Panc1 (cell line): ENCODE measurements at regions not wholly inside any gene's neighbourhood (a gene's known extent, or its start where the extent isn't known, plus 50 kb on each side); places are given as distances from the start of the nearest gene placed in this dataset.

ENCODE experiments used
- CTCF ChIP-seq: fragments of 450-650 bp; IDR thresholded peaks from 2 replicates; pipeline ENCODE4 v1.5.1; 2017; ENCODE audit warnings: mild to moderate bottlenecking
- REST ChIP-seq, 2 experiments: IDR thresholded peaks; 2 replicates each; pipeline ENCODE4 v1.6.1; 2011 to 2012; ENCODE audit warnings: low read depth in 2 of 2, control low read depth in 1 of 2, low read length in 1 of 2, mild to moderate bottlenecking in 1 of 2, moderate library complexity in 1 of 2; ENCODE audit not compliant: insufficient read depth in 1 of 2
- SIN3A ChIP-seq: IDR thresholded peaks from 2 replicates; pipeline ENCODE4 v1.6.1; 2012; ENCODE audit warnings: low read depth, mild to moderate bottlenecking, low read length, moderate library complexity, borderline replicate concordance; ENCODE audit not compliant: insufficient read depth

- TF ChIP-seq CTCF (no peak), SIN3A (no peak), REST (IDR thresholded peaks at IDR 0.05; ENCODE audit: insufficient read depth in 1 of 2, low read depth in 2 of 2, low read length in 1 of 2) (no peak)
These were observed 329.0 kb downstream of the PARP8 start for GRCh38 chr5:50995285-50995942.
